ENCODE measurements at regions not wholly inside any gene's neighbourhood (a gene's known extent, or its start where the extent isn't known, plus 50 kb on each side); places are given as distances from the start of the nearest gene placed in this dataset.

DNA sequence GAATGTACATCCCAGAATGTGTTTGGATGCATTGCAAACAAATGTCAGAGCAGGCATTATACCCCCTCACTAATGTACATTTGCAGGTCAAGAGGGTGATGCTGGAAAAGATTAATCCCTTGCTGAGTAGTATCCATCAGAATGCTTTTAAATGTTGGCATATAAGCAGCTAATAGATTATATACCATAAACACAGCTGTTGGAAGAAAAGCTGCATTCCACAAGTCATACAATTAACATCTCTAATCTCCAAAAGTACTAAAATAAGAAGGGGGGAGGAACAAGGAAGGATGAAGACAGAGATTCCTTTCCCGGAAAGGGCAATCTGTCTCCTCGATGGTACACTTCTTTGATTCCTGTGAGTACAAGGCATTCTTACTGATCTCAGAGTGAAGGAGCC, 445.7 kb upstream of the CDIN1 start:
- TF ChIP-seq, protein P1, sequence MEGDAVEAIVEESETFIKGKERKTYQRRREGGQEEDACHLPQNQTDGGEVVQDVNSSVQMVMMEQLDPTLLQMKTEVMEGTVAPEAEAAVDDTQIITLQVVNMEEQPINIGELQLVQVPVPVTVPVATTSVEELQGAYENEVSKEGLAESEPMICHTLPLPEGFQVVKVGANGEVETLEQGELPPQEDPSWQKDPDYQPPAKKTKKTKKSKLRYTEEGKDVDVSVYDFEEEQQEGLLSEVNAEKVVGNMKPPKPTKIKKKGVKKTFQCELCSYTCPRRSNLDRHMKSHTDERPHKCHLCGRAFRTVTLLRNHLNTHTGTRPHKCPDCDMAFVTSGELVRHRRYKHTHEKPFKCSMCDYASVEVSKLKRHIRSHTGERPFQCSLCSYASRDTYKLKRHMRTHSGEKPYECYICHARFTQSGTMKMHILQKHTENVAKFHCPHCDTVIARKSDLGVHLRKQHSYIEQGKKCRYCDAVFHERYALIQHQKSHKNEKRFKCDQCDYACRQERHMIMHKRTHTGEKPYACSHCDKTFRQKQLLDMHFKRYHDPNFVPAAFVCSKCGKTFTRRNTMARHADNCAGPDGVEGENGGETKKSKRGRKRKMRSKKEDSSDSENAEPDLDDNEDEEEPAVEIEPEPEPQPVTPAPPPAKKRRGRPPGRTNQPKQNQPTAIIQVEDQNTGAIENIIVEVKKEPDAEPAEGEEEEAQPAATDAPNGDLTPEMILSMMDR (IDR thresholded peaks at IDR 0.05) = no peak
- TF ChIP-seq POLR2A (IDR thresholded peaks at IDR 0.05) = no peak

Measured in vagina (tissue), 2 donors.